ENCODE measurements at regions not wholly inside any gene's neighbourhood (a gene's known extent, or its start where the extent isn't known, plus 50 kb on each side); places are given as distances from the start of the nearest gene placed in this dataset.
"Not testable (repeated sequence)": the region's sequence is repeated elsewhere in the genome, so short reads cannot be mapped to it uniquely, and the experiment has no call there.

- no peak for DNase-seq (ENCODE audit: low read depth in 2 of 2)
These were observed 393.7 kb downstream of the UTRN start for GRCh38 chr6:144678844-144679243.

GRCh38 chr6:144681334-144681733 is 396.2 kb downstream of the UTRN start:
- DNase-seq (ENCODE audit: low read depth in 2 of 2) = no peak

DNA sequence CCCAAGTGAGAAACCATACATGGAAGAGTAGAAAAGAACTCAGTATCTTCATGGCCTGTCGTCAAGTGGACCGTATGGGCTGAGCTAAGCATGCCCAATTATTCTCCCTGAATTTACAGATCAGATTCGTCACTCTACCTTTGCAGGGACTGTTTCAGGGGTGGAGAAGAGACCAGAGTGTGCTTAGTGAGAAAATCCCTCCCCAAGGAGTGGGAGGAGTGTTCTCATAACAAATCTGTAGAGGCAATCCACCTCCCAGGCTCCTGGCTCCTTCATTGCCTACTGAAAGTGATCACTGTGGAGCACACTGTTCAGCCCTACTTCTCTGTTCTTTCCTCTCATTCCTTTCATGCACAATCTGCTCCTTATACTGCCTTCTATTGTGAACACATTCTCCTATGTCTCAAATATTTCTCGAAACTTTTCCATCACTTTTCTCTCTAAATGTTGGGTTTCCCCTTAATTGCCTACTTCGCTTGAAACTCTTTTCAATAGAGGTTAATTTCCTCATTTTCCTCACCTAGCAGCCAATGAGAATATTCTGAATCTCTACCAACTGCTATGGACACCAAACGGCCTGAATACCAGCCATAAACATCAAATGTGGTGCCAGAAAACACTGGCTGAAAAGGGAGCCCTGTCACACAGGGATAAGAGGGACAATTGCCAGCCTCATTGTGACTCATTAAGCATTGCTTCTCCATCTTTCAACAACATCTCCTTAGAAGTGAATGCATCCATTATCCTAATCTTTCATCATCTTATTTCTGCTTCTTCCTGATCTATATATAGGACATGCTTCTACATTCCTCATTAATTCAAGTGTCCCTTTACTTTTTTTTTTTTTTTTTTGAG is 398.3 kb downstream of the UTRN start:
- DNase-seq (ENCODE audit: low read depth in 2 of 2) = no peak

DNA sequence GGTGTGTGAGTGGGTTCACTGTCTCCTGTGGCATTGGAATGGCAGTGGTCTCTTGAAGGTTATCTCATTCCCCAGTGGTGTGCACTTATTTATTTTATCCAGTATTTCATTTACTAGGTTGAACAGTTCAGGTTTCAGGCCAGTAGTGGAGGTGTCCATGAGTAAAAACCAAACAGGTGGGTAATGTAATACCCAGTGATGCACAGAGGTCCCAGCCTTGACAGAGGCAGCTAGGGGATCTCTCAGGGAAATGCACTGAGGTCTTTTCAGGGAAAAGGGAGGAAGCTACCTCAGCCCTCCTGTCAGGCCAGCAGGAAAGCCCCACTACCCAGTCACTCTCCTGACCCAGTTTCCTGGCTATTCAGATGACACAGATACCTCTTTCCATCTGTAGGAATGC is 403.6 kb downstream of the UTRN start:
- no peak for DNase-seq (ENCODE audit: low read depth in 2 of 2)

DNA sequence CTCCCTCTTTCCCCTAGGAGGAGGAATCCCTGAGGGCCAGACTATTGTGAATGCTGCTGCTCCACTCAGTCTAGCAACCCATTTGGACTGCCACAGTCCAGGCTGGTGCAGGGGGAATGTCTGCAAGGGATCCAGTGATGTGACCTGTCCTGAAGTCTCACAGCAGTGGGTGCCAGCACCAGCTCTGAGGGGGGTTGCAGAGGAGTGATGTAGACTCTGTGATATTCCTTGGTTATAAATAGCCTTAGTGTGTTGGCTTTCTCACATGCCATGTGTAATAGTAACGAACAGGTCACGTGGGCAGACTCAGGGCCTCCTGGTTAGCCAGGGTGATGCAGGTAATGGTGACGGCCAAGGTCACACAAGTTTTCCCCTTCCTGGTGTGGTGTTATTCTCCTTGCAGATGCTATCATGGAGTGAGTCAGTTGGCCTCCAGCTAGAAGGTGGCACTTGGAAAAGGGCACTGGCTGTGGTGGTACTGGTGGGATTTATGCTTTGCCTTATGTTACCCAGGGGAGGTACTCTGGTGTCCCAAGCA is 404.4 kb downstream of the UTRN start:
- DNase-seq (ENCODE audit: low read depth in 2 of 2) = no peak

DNA sequence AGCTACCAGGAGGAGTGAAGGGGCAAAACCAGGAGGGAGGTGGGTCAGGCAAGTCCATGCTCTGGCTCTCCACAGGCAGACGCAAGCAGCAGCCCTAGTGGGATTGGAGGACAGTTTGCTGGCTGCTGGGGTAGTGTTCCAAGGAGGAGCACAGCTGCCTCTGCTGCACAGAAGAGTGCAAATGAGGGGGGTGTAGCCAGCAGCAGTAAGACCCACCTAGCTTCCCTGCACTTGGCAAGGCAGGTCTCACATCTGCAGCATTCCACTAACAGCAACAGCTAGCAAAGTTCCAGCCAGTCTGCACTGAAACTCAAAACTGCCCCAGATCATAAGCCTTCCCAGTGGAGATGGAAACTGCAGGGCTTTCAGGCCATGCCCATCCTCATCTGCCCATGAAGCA is 405.0 kb downstream of the UTRN start:
- DNase-seq (ENCODE audit: low read depth in 2 of 2) = no peak

- DNase-seq (ENCODE audit: low read depth in 2 of 2) = no peak
These were observed 405.5 kb downstream of the UTRN start for GRCh38 chr6:144690666-144691065.

- DNase-seq (ENCODE audit: low read depth in 2 of 2) = not testable (repeated sequence)
These were observed 406.9 kb downstream of the UTRN start for GRCh38 chr6:144692050-144692449.

DNA sequence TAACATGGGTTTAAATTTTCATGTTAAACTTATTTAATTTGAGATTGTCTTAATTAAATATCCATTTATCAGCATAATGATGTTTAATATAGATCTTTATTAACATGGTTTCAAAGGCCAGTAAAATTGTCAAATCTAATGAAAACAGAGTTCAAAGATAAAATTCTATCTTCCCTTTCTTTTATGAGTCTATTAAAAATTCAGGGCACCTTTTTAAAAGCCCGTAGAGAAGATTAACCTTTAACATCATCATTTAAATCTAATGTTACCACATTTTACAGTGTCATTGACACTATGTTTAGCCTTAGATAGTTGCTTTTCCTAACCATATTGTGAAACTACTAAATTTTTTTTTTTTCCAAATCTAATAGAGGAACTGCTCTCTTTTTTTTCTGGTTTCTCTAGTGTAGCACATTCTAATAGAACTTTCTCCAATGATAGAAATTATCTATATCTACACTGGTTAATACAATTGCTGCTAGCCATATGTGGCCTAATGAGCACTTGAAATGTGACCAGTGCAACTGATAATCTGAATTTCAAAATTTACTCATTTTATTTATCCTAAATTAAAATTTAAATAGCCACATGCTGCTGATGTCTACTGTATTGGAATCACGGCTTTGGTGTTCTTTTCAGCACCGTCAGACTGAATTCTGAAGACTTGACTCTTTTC is 410.9 kb downstream of the UTRN start:
- no peak for DNase-seq (ENCODE audit: low read depth in 2 of 2)

- no peak for DNase-seq (ENCODE audit: low read depth in 2 of 2)
These were observed 411.7 kb downstream of the UTRN start for GRCh38 chr6:144696610-144697368.

- no peak for DNase-seq (ENCODE audit: low read depth in 2 of 2)
These were observed 412.2 kb downstream of the UTRN start for GRCh38 chr6:144697369-144697760.

GRCh38 chr6:144697801-144698200 is 412.7 kb downstream of the UTRN start:
- DNase-seq (ENCODE audit: low read depth in 2 of 2) = no peak

DNA sequence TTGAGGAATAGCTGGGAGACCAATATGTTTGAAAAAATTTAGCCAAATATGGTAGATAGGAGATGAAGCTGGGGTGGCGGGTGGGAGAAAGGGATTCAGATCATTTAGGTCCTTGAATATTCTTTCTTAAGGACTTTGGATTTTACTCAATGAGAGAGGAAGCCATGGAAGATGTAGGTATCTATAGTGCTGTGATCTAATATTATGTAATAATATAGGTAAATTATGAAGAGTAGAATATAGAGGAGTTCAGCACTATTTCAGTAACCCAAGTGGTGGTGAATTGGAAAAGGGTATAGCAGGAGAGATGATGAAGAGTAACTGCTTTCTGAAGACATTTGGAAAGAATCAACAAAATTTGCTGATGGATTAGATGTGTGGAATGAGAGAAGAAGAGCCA is 417.6 kb downstream of the UTRN start:
- no peak for DNase-seq (ENCODE audit: low read depth in 2 of 2)

DNA sequence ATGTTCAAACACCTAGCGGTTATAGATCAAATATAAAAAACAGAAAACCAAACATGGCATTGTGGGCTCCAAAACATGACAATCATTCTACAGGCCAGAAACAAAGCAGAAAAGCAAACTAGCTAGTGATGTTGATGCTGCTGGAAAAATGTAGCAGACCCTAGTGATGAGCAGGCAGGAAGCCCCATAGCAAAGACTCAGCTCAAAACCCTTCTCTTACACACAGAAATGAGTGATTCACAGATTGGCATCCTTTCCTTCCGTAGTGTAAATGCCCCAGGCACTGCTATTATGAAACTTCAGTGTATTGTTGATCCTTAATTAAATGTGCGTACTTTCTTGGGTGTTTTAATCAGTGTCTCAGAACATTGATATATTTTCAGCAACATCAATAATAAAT is 425.1 kb downstream of the UTRN start:
- DNase-seq (ENCODE audit: low read depth in 2 of 2) = no peak

DNA sequence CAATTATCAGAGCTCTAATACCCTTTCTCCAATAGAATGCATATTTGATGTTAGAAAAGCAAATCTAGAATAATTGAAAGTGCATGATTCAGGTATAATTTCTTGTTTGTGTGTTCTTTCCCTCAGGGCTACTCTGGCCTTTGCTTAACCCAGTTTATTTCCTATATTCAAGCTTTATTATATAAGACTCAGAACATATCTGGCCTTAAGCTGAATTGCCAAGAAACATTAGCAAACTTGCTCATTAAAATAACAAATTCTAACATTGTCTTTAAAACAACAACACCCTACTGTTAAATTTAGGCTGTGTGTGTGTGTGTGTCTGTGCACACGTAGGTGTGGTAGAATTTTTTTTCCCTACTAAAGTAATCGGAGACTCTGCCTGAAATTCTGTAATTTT is 426.5 kb downstream of the UTRN start:
- no peak for DNase-seq (ENCODE audit: low read depth in 2 of 2)

DNA sequence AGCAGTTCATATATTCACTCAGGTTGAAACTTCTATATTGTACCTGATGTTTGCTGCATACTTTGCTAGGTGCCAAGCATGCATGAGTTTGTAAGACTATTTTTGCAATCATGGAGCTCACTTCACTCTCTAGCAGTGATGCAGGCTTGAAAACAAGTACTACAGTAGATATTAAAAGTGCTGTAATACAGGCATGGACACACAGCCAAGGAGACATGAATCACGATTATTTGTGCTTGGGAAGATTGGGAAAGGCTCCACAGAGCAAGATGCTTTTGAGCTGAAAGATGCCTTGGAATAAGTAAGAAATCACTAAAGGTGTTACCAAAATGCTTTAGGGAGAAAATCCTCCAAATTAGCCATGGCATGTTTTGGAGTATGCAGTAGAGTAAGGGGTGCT is 427.4 kb downstream of the UTRN start:
- no peak for DNase-seq (ENCODE audit: low read depth in 2 of 2)

GRCh38 chr6:144714021-144714712 is 429.0 kb downstream of the UTRN start:
- DNase-seq (ENCODE audit: low read depth in 2 of 2) = no peak

- no peak for DNase-seq (ENCODE audit: low read depth in 2 of 2)
These were observed 430.2 kb downstream of the UTRN start for GRCh38 chr6:144715344-144715743.

GRCh38 chr6:144718431-144718830 is 433.3 kb downstream of the UTRN start:
- no peak for DNase-seq (ENCODE audit: low read depth in 2 of 2)

DNA sequence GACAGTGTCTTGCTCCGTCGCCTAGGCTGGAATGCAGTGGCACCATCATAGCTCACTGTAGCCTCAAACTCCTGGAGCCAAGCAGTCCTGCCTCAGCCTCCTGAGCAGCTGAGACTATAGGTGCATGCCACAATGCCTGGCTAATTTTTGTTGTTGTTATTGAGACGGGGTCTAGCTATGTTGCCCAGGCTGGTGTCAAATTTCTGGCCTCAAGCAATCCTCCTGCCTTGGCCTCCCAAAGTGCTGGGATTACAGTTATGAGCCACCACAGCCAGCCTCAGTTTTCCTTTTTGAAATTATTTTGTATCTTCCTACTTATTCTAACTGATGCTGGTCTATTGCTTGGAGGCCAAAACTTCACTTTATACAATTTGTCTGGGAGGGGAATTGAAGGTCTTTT is 436.1 kb downstream of the UTRN start:
- no peak for DNase-seq (ENCODE audit: low read depth in 2 of 2)

GRCh38 chr6:144722154-144722737 is 437.1 kb downstream of the UTRN start:
- no peak for DNase-seq (ENCODE audit: low read depth in 2 of 2)

Measured in stimulated activated CD8-positive, alpha-beta memory T cell treated with anti-CD3 and anti-CD28 coated beads, Interleukin-15, amount 100 ng/mL, for 4 hours (primary cell).